HCT116 (cell line): ENCODE measurements at regions not wholly inside any gene's neighbourhood (a gene's known extent, or its start where the extent isn't known, plus 50 kb on each side); places are given as distances from the start of the nearest gene placed in this dataset.

ENCODE experiments used
- ATAC-seq: fragments of 200-7000 bp; cut with Tn5 transposase; 2 replicates; pipeline ENCODE4 v1.9.1; 2020; ENCODE audit warnings: mild to moderate bottlenecking, moderate library complexity
- BruUV-seq: library from RNA; stranded (reverse); fragments of 400-500 nt; replicated peaks from 2 replicates; lab custom pipeline; 2021; lab: Mats Ljungman, UMichigan
- CTCF ChIA-PET: fragments of 300-600 bp; sonication (Branson Sonifier 250); formaldehyde crosslinking; loops from one replicate; lab custom pipeline; 2021; ENCODE audit warnings: antibody characterized with exemption; lab: Charles Lee
- POLR2A ChIA-PET: fragments of 300-600, 350-600 bp; sonication (Branson Sonifier 250); formaldehyde crosslinking; loops from one replicate; lab custom pipeline; 2021; ENCODE audit warnings: antibody characterized with exemption; lab: Charles Lee
- RAD21 ChIA-PET, 2 experiments: fragments of 300-600 bp; sonication (Branson Sonifier 250); formaldehyde crosslinking; loops; one replicate each; lab custom pipeline; 2023; ENCODE audit warnings: low total read pairs in 2 of 2; ENCODE audit not compliant: uncharacterized antibody in 2 of 2, unreplicated experiment in 2 of 2, low non-redundant PET in 1 of 2; lab: Charles Lee
- DNase-seq: peaks from one replicate; pipeline ENCODE4 v3.0.0-alpha.2; 2010; ENCODE audit warnings: low read depth, low spot score
- H2AFZ ChIP-seq: fragments of 200-600 bp; shearing (Covaris generic), sonication (generic); 2 replicates; pipeline ENCODE4 v1.6.1; 2017; ENCODE audit warnings: low read depth, mixed run types, mixed read lengths, antibody characterized with exemption, low read length; ENCODE audit not compliant: poor library complexity, severe bottlenecking
- H3K27ac ChIP-seq: 2 replicates; pipeline ENCODE4 v1.5.1; 2012; ENCODE audit warnings: low read depth, low read length
- H3K27me3 ChIP-seq: fragments of 200-600 bp; sonication (generic); 2 replicates; pipeline ENCODE4 v1.6.1; 2016; ENCODE audit warnings: mixed run types, low read length, mixed read lengths; ENCODE audit not compliant: insufficient read depth
- H3K36me3 ChIP-seq, 2 experiments: fragments of 200-500 bp in 1 of 2; fragments of 200-600 bp in 1 of 2; sonication (Bioruptor generic) in 1 of 2; sonication (generic) in 1 of 2; 2 replicates each; pipeline versions ENCODE4 v1.5.1 to v1.6.1; 2014 to 2016; ENCODE audit warnings: low read length in 2 of 2, inconsistent platforms in 1 of 2, mixed read lengths in 1 of 2, mixed run types in 1 of 2; ENCODE audit not compliant: insufficient read depth in 2 of 2, control insufficient read depth in 1 of 2
- H3K4me1 ChIP-seq, 2 experiments: fragments of 200-600 bp in 1 of 2; sonication (generic) in 1 of 2; 2 replicates each; pipeline versions ENCODE4 v1.5.1 to v1.6.1; 2012 to 2017; ENCODE audit warnings: low read length in 2 of 2, inconsistent platforms in 1 of 2, mild to moderate bottlenecking in 1 of 2, mixed read lengths in 1 of 2, mixed run types in 1 of 2, moderate library complexity in 1 of 2; ENCODE audit not compliant: insufficient read depth in 2 of 2, control insufficient read depth in 1 of 2
- H3K4me2 ChIP-seq: fragments of 200-600 bp; sonication (generic); 2 replicates; pipeline ENCODE4 v1.6.1; 2017; ENCODE audit warnings: mixed run types, low read length, mixed read lengths
- H3K4me3 ChIP-seq, 2 experiments: fragments of 200-600 bp in 1 of 2; sonication (generic) in 1 of 2; replicated peaks in 1 of 2; 2 replicates each; pipeline ENCODE4 v1.5.1; 2011 to 2016; ENCODE audit warnings: low read length in 2 of 2, control low read depth in 1 of 2, low read depth in 1 of 2, mild to moderate bottlenecking in 1 of 2, mixed read lengths in 1 of 2, mixed run types in 1 of 2
- H3K79me2 ChIP-seq: fragments of 200-600 bp; sonication (generic); 2 replicates; pipeline ENCODE4 v1.6.1; 2017; ENCODE audit warnings: mild to moderate bottlenecking, mixed run types, low read length, moderate library complexity, mixed read lengths; ENCODE audit not compliant: insufficient read depth
- H3K9ac ChIP-seq: fragments of 200-600 bp; sonication (generic); 2 replicates; pipeline ENCODE4 v1.6.1; 2016; ENCODE audit warnings: low read length, mixed read lengths
- H3K9me2 ChIP-seq: fragments of 200-600 bp; sonication (generic), shearing (Covaris generic); 2 replicates; pipeline ENCODE4 v1.6.1; 2017; ENCODE audit warnings: mixed run types, mild to moderate bottlenecking, moderate library complexity; ENCODE audit not compliant: insufficient read depth
- H3K9me3 ChIP-seq, 2 experiments: fragments of 200-500 bp in 1 of 2; fragments of 200-600 bp in 1 of 2; sonication (Bioruptor generic) in 1 of 2; sonication (generic) in 1 of 2; 2 replicates each; pipeline ENCODE4 v1.6.1; 2014 to 2017; ENCODE audit warnings: low read length in 2 of 2, mixed read lengths in 2 of 2, inconsistent platforms in 1 of 2, low read depth in 1 of 2, mild to moderate bottlenecking in 1 of 2, mixed run types in 1 of 2, moderate library complexity in 1 of 2; ENCODE audit not compliant: control insufficient read depth in 1 of 2, insufficient read depth in 1 of 2
- H4K20me1 ChIP-seq: fragments of 200-600 bp; sonication (generic), shearing (Covaris generic); 2 replicates; pipeline ENCODE4 v1.6.1; 2017; ENCODE audit warnings: mixed run types, mild to moderate bottlenecking, moderate library complexity; ENCODE audit not compliant: insufficient read depth
- CEBPB ChIP-seq: IDR thresholded peaks from 2 replicates; pipeline ENCODE4 v1.6.1; 2012; ENCODE audit warnings: low read depth
- EGR1 ChIP-seq: IDR thresholded peaks from 2 replicates; pipeline ENCODE4 v1.6.1; 2012; ENCODE audit warnings: low read depth
- ELF1 ChIP-seq: IDR thresholded peaks from 2 replicates; pipeline ENCODE4 v1.6.1; 2012; ENCODE audit warnings: low read depth, borderline replicate concordance
- JUND ChIP-seq: IDR thresholded peaks from 2 replicates; pipeline ENCODE4 v1.6.1; 2012
- POLR2A ChIP-seq: IDR thresholded peaks from 2 replicates; pipeline ENCODE4 v1.7.0; 2011; ENCODE audit warnings: borderline replicate concordance; ENCODE audit not compliant: insufficient read depth, insufficient read length; ENCODE audit errors: extremely low read depth
- POLR2AphosphoS5 ChIP-seq: IDR thresholded peaks from 2 replicates; pipeline ENCODE4 v1.6.1; 2011; ENCODE audit warnings: mild to moderate bottlenecking, low read depth, low read length, moderate library complexity
- RAD21 ChIP-seq: IDR thresholded peaks from 2 replicates; pipeline ENCODE4 v1.6.1; 2012; ENCODE audit warnings: low read depth, mild to moderate bottlenecking
- SRF ChIP-seq: IDR thresholded peaks from 2 replicates; pipeline ENCODE4 v1.6.1; 2012; ENCODE audit warnings: low read depth
- TCF7L2 ChIP-seq: IDR thresholded peaks from 2 replicates; pipeline ENCODE4 v1.7.0; 2011; ENCODE audit warnings: borderline replicate concordance, inconsistent platforms; ENCODE audit not compliant: insufficient read depth, insufficient read length; ENCODE audit errors: extremely low read depth
- ZNF274 ChIP-seq: fragments of 200-500 bp; sonication (Bioruptor generic); IDR thresholded peaks from 2 replicates; pipeline ENCODE4 v1.6.1; 2014; ENCODE audit warnings: mild to moderate bottlenecking, low read depth, low read length, inconsistent platforms
- intact Hi-C: fragments of 100-400 bp; cut with micrococcal nuclease; formaldehyde crosslinking; loops from 2 replicates; pipeline ENCODE4 v1.10.0; 2022
- TF ChIP-seq, protein P1 (sequence below): IDR thresholded peaks from 2 replicates; pipeline ENCODE4 v1.6.1; 2012
- TF ChIP-seq, protein P2 (sequence below): IDR thresholded peaks from 2 replicates; pipeline ENCODE4 v1.6.1; 2011; ENCODE audit warnings: mild to moderate bottlenecking, low read length, moderate library complexity; ENCODE audit not compliant: insufficient replicate concordance; ENCODE audit errors: extremely low read depth
- TF ChIP-seq, protein P3 (sequence below): IDR thresholded peaks from 2 replicates; pipeline ENCODE4 v1.6.1; 2012
- TF ChIP-seq, protein P4 (sequence below), 3 experiments: fragments of 200-600 bp in 1 of 3; sonication (generic) in 1 of 3; IDR thresholded peaks in 2 of 3; conservative IDR thresholded peaks in 1 of 3; 2 replicates each; pipeline ENCODE4 v1.5.1; 2012 to 2017; ENCODE audit warnings: low read depth in 2 of 3, low read length in 2 of 3, antibody characterized with exemption in 1 of 3, borderline replicate concordance in 1 of 3, control low read depth in 1 of 3, mild to moderate bottlenecking in 1 of 3, mixed read lengths in 1 of 3, mixed run types in 1 of 3, moderate library complexity in 1 of 3; ENCODE audit not compliant: insufficient read depth in 1 of 3

DNA sequence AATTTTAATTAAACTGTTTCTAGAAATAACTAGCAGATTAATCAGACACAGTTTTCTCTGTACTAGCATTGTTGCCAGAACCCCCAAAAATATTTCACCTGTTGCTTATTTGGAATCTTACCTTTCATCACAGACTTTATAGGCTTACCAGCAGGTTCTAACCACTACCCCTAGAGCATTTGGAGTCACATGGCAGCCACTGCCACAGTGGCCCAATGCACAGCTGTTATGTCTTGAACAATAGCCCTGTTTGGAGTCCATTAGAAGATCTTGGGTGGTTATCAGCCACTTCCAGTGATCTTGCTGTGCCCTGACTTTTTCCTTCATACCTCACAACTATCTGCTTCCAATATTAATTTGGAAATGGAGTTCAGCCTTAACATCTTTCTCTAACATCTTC lies 186.2 kb upstream of the TANK start:
- peaks cover 0 to 4% of the 10 kb centered on the region in 2 experiments; a peak in 3 of 4 replicates for H3K4me1 ChIP-seq
- ATAC-seq (peak; percentile 69), DNase-seq (no peak)
- POLR2A ChIA-PET, result no interaction called here
- H3K4me2 ChIP-seq, result no peak overlapping the region
- no peaks in the 10 kb centered on the region for H3K79me2 ChIP-seq
- no peaks in the 10 kb centered on the region for H3K9me3 ChIP-seq
- no peaks in the 10 kb centered on the region for H3K27me3 ChIP-seq
- TF ChIP-seq, protein P1, sequence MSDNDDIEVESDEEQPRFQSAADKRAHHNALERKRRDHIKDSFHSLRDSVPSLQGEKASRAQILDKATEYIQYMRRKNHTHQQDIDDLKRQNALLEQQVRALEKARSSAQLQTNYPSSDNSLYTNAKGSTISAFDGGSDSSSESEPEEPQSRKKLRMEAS, result no peak
- TF ChIP-seq POLR2A (no peak), POLR2AphosphoS5 (no peak)
- TF ChIP-seq, protein P2, sequence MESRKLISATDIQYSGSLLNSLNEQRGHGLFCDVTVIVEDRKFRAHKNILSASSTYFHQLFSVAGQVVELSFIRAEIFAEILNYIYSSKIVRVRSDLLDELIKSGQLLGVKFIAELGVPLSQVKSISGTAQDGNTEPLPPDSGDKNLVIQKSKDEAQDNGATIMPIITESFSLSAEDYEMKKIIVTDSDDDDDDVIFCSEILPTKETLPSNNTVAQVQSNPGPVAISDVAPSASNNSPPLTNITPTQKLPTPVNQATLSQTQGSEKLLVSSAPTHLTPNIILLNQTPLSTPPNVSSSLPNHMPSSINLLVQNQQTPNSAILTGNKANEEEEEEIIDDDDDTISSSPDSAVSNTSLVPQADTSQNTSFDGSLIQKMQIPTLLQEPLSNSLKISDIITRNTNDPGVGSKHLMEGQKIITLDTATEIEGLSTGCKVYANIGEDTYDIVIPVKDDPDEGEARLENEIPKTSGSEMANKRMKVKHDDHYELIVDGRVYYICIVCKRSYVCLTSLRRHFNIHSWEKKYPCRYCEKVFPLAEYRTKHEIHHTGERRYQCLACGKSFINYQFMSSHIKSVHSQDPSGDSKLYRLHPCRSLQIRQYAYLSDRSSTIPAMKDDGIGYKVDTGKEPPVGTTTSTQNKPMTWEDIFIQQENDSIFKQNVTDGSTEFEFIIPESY, result no peak
- TF ChIP-seq, protein P3, sequence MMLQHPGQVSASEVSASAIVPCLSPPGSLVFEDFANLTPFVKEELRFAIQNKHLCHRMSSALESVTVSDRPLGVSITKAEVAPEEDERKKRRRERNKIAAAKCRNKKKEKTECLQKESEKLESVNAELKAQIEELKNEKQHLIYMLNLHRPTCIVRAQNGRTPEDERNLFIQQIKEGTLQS, result no peak
- H2AFZ ChIP-seq, result no peak overlapping the region
- no peak overlapping the region for H3K4me3 ChIP-seq
- RAD21 ChIA-PET, result no interaction called here
- BruUV-seq, result no TSS peak
- H3K36me3 ChIP-seq, result no peaks in the 10 kb centered on the region
- no peak overlapping the region for H3K27ac ChIP-seq
- intact Hi-C loops, result no loop called here
- H4K20me1 ChIP-seq, result no peaks in the 10 kb centered on the region
- H3K9me2 ChIP-seq, result no peaks in the 10 kb centered on the region
- H3K9ac ChIP-seq, result no peak overlapping the region
- CTCF ChIA-PET, result interaction anchor here (0.6 to 1.2 kb wide), 2 partner anchors 90 to 650 kb away, joined by 4 read pairs; no protein-coding TSS in a partner anchor

DNA sequence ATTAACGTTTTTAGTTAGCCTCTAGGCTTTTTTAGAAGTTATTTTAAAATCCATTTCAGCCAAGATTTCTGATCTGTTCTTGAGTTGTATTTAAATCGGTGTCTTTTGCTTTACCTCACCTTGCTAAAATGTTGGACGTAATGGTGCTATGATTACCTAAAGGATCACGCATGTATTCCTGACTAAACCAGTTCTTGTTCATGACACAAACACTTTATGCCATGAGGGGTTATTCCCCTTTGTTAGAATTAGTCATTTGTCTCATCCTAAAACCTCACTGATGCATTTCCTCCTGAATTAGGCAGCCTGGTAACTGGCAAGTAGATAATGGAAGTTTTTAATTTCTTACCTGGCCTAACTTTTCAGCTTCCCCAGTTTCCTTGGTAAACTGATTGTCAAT lies 185.4 kb upstream of the TANK start:
- no peak for ATAC-seq
- Histone ChIP-seq H3K9me2 (no peaks in the 10 kb centered on the region), H2AFZ (no peak overlapping the region), H3K9ac (no peak overlapping the region), H3K79me2 (no peaks in the 10 kb centered on the region), H4K20me1 (no peaks in the 10 kb centered on the region), H3K4me1 (peaks cover 0 to 4% of the 10 kb centered on the region in 2 experiments; a peak in 3 of 4 replicates), H3K27me3 (no peaks in the 10 kb centered on the region), H3K4me2 (no peak overlapping the region), H3K27ac (no peak overlapping the region), H3K9me3 (no peaks in the 10 kb centered on the region), H3K36me3 (no peaks in the 10 kb centered on the region), H3K4me3 (no peak overlapping the region)
- DNase-seq, result no peak
- ChIA-PET RAD21 (no interaction called here), CTCF (interaction anchor here (1.2 kb wide), 1 partner anchor 651 kb away, joined by 4 read pairs; no protein-coding TSS in a partner anchor), POLR2A (no interaction called here)
- intact Hi-C loops, result no loop called here
- no TSS peak for BruUV-seq
- TF ChIP-seq TCF7L2 (no peak), JUND (no peak), CEBPB (no peak), POLR2AphosphoS5 (no peak), RAD21 (no peak), SRF (no peak), ELF1 (no peak), EGR1 (no peak), ZNF274 (no peak)
- TF ChIP-seq, protein P2, result no peak
- TF ChIP-seq, protein P4, sequence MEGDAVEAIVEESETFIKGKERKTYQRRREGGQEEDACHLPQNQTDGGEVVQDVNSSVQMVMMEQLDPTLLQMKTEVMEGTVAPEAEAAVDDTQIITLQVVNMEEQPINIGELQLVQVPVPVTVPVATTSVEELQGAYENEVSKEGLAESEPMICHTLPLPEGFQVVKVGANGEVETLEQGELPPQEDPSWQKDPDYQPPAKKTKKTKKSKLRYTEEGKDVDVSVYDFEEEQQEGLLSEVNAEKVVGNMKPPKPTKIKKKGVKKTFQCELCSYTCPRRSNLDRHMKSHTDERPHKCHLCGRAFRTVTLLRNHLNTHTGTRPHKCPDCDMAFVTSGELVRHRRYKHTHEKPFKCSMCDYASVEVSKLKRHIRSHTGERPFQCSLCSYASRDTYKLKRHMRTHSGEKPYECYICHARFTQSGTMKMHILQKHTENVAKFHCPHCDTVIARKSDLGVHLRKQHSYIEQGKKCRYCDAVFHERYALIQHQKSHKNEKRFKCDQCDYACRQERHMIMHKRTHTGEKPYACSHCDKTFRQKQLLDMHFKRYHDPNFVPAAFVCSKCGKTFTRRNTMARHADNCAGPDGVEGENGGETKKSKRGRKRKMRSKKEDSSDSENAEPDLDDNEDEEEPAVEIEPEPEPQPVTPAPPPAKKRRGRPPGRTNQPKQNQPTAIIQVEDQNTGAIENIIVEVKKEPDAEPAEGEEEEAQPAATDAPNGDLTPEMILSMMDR (IDR thresholded peaks at IDR 0.05 in 2 of 3, conservative IDR thresholded peaks at IDR 0.05 in 1 of 3; ENCODE audit: borderline replicate concordance in 1 of 3, insufficient read depth in 1 of 3, low read depth in 2 of 3, low read length in 2 of 3), result no peak
